ENCODE measurements at regions not wholly inside any gene's neighbourhood (a gene's known extent, or its start where the extent isn't known, plus 50 kb on each side); places are given as distances from the start of the nearest gene placed in this dataset.
"Not testable (repeated sequence)": the region's sequence is repeated elsewhere in the genome, so short reads cannot be mapped to it uniquely, and the experiment has no call there.

DNA sequence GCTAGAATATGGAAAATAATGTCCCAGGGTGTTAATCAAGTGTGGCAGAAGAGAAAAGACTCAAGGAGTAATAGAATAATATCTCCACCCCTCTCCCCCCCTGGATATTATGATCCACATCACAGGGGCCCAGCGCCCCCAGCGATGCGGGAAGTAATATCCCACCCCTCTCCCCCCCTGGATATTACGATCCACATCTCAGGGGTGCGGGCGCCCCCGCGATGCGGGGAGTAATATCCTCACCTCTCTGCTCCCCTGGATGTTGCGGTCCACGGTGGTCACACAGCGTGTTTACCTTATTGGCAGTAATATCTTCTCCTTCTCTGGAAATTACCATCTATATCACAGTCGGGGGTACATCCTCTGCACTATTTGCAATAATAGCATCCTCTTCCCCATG lies 97.1 kb upstream of the OSBPL11 start:
- WGBS (ENCODE audit: extremely low coverage, insufficient coverage, low lambda C conversion rate) = no CpG with 5 or more reads among the region's 13 CpGs
- H2BK15ac ChIP-seq (replicated peaks; ENCODE audit: low read depth) = no peak overlapping the region

DNA sequence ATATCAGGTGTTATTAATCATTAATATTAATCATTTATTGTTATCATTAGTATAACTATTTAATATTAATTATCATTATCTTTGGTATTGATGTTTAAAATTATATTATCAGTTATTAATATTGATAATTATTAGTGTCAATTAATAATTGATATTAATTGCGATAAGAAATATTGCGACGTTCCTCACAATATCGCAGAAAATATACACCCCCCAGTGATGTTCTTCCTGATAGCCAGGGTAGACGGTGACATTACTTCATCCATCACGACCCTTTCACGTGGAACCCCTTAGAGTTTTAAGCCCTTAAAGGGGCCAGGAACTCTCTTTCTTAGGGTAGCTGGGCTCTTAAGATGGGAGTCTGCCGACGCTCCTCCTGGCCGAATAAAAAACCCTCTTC lies 98.6 kb upstream of the OSBPL11 start:
- no peak overlapping the region for H2BK120ac ChIP-seq (ENCODE audit: low read depth, low read length)
- H3K4me3 ChIP-seq (ENCODE audit: low read length) = no peak overlapping the region
- no peaks in the 10 kb centered on the region for H3K27me3 ChIP-seq (ENCODE audit: insufficient read depth, low read length, poor library complexity)
- H3K23ac ChIP-seq (ENCODE audit: low read length) = no peak overlapping the region
- no peak overlapping the region for H4K5ac ChIP-seq (ENCODE audit: low read length)
- DNase-seq = no peak
- H3K79me2 ChIP-seq (ENCODE audit: control insufficient read depth, insufficient read depth, low read length) = no peaks in the 10 kb centered on the region
- no peaks in the 10 kb centered on the region for H3K36me3 ChIP-seq (ENCODE audit: control insufficient read depth, insufficient read depth, low read length)
- no peak overlapping the region for H3K56ac ChIP-seq (ENCODE audit: low read length)
- H3K9ac ChIP-seq (ENCODE audit: low read length) = no peak overlapping the region
- no peak overlapping the region for H3K27ac ChIP-seq (ENCODE audit: low read depth, low read length)
- H2BK5ac ChIP-seq (ENCODE audit: low read length) = no peak overlapping the region
- H3K4me1 ChIP-seq (ENCODE audit: control insufficient read depth, low read depth, low read length) = no peaks in the 10 kb centered on the region
- 93% methylated on average over 3 of the region's 10 CpGs for WGBS (ENCODE audit: extremely low coverage, insufficient coverage, low lambda C conversion rate)
- no peak overlapping the region for H3K18ac ChIP-seq (ENCODE audit: low read length)
- no peak overlapping the region for H3K4me2 ChIP-seq (ENCODE audit: low read length)
- H3K79me1 ChIP-seq (ENCODE audit: low read length) = no peaks in the 10 kb centered on the region
- H3K4ac ChIP-seq (ENCODE audit: low read depth, low read length) = no peak overlapping the region
- H2BK15ac ChIP-seq (replicated peaks; ENCODE audit: low read depth) = no peak overlapping the region
- no peak overlapping the region for H2AK5ac ChIP-seq (ENCODE audit: low read length)
- no peak overlapping the region for H4K8ac ChIP-seq (ENCODE audit: low read depth, low read length)

More for the DNA sequence above, 97.1 kb upstream of the OSBPL11 start:
- Histone ChIP-seq H3K36me3 (ENCODE audit: control insufficient read depth, insufficient read depth, low read length) (no peaks in the 10 kb centered on the region), H3K27ac (ENCODE audit: low read depth, low read length) (no peak overlapping the region), H3K4me3 (ENCODE audit: low read length) (no peak overlapping the region), H3K4me1 (ENCODE audit: control insufficient read depth, low read depth, low read length) (no peaks in the 10 kb centered on the region), H3K9ac (ENCODE audit: low read length) (no peak overlapping the region), H3K23ac (ENCODE audit: low read length) (no peak overlapping the region), H2AK5ac (ENCODE audit: low read length) (no peak overlapping the region), H3K56ac (ENCODE audit: low read length) (no peak overlapping the region), H3K79me1 (ENCODE audit: low read length) (no peaks in the 10 kb centered on the region), H3K79me2 (ENCODE audit: control insufficient read depth, insufficient read depth, low read length) (no peaks in the 10 kb centered on the region), H2BK5ac (ENCODE audit: low read length) (no peak overlapping the region), H2BK120ac (ENCODE audit: low read depth, low read length) (no peak overlapping the region), H3K18ac (ENCODE audit: low read length) (no peak overlapping the region), H3K4ac (ENCODE audit: low read depth, low read length) (no peak overlapping the region), H3K4me2 (ENCODE audit: low read length) (no peak overlapping the region), H4K8ac (ENCODE audit: low read depth, low read length) (no peak overlapping the region), H4K5ac (ENCODE audit: low read length) (no peak overlapping the region), H3K27me3 (ENCODE audit: insufficient read depth, low read length, poor library complexity) (no peaks in the 10 kb centered on the region)
- DNase-seq = no peak

DNA sequence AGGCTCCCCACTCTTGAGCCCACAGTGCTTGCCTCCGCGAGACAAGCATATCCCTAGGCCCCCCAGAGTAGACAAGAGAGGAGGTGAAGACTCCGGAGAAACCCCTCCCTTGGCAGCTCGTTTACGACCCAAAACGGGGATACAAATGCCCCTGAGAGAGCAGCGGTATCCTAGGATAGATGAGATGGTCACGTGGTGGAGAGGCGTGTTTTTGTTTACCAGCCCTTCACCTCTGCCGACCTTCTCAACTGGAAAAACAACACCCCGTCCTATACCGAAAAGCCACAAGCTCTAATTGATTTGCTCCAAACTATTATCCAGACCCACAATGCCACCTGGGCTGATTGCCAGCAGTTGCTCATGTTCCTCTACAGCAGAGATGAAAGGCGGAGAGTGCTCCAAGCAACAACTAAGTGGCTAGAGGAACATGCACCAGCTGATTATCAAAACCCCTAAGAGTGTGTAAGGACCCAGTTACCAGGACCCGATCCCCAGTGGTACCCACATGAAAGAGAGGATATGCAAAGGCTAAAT lies 99.5 kb upstream of the OSBPL11 start:
- H3K27me3 ChIP-seq (ENCODE audit: insufficient read depth, low read length, poor library complexity) = no peaks in the 10 kb centered on the region
- WGBS (ENCODE audit: extremely low coverage, insufficient coverage, low lambda C conversion rate) = no CpG with 5 or more reads among the region's 14 CpGs

DNA sequence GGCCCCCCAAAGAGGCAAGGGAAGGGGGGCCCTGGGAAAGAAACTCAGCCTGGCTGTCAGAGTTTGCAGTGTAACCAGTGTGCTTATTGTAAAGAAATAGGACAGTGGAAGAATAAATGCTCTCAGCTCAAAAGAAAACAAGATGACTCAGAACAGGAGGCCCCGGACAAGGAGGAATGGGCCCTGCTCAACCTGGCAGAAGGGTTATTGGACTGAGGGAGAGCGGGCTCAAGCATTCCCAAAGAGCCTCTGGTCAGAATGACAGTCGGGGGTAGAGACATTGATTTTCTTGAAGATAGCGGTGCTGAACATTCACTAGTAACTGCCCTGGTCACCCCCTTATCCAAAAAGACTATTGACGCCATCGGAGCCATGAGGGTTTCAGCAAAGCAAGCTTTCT lies 100.4 kb upstream of the OSBPL11 start:
- no peaks in the 10 kb centered on the region for H3K27me3 ChIP-seq (ENCODE audit: insufficient read depth, low read length, poor library complexity)
- H3K4me1 ChIP-seq (ENCODE audit: control insufficient read depth, low read depth, low read length) = no peaks in the 10 kb centered on the region
- H3K9ac ChIP-seq (ENCODE audit: low read length) = no peak overlapping the region
- H3K23ac ChIP-seq (ENCODE audit: low read length) = no peak overlapping the region
- H3K4me2 ChIP-seq (ENCODE audit: low read length) = no peak overlapping the region
- H3K56ac ChIP-seq (ENCODE audit: low read length) = no peak overlapping the region
- H2BK15ac ChIP-seq (replicated peaks; ENCODE audit: low read depth) = no peak overlapping the region
- no peak overlapping the region for H3K4me3 ChIP-seq (ENCODE audit: low read length)
- DNase-seq = no peak
- no peak overlapping the region for H2AK5ac ChIP-seq (ENCODE audit: low read length)
- no peaks in the 10 kb centered on the region for H3K79me1 ChIP-seq (ENCODE audit: low read length)
- H2BK5ac ChIP-seq (ENCODE audit: low read length) = no peak overlapping the region
- H3K27ac ChIP-seq (ENCODE audit: low read depth, low read length) = no peak overlapping the region
- no peak overlapping the region for H4K5ac ChIP-seq (ENCODE audit: low read length)
- H2BK120ac ChIP-seq (ENCODE audit: low read depth, low read length) = no peak overlapping the region
- H3K4ac ChIP-seq (ENCODE audit: low read depth, low read length) = no peak overlapping the region
- no peak overlapping the region for H4K8ac ChIP-seq (ENCODE audit: low read depth, low read length)
- no CpG with 5 or more reads among the region's 6 CpGs for WGBS (ENCODE audit: extremely low coverage, insufficient coverage, low lambda C conversion rate)
- H3K36me3 ChIP-seq (ENCODE audit: control insufficient read depth, insufficient read depth, low read length) = no peaks in the 10 kb centered on the region
- no peak overlapping the region for H3K18ac ChIP-seq (ENCODE audit: low read length)
- H3K79me2 ChIP-seq (ENCODE audit: control insufficient read depth, insufficient read depth, low read length) = no peaks in the 10 kb centered on the region

More for the DNA sequence above, 99.5 kb upstream of the OSBPL11 start:
- H3K4me3 ChIP-seq (ENCODE audit: low read length) = no peak overlapping the region
- H3K23ac ChIP-seq (ENCODE audit: low read length) = no peak overlapping the region
- no peak overlapping the region for H3K18ac ChIP-seq (ENCODE audit: low read length)
- no peaks in the 10 kb centered on the region for H3K79me1 ChIP-seq (ENCODE audit: low read length)
- H3K4me2 ChIP-seq (ENCODE audit: low read length) = no peak overlapping the region
- no peak overlapping the region for H2AK5ac ChIP-seq (ENCODE audit: low read length)
- no peak for DNase-seq
- H2BK120ac ChIP-seq (ENCODE audit: low read depth, low read length) = no peak overlapping the region
- H3K79me2 ChIP-seq (ENCODE audit: control insufficient read depth, insufficient read depth, low read length) = no peaks in the 10 kb centered on the region
- no peak overlapping the region for H4K8ac ChIP-seq (ENCODE audit: low read depth, low read length)
- H3K4ac ChIP-seq (ENCODE audit: low read depth, low read length) = no peak overlapping the region
- no peak overlapping the region for H3K56ac ChIP-seq (ENCODE audit: low read length)
- H3K9ac ChIP-seq (ENCODE audit: low read length) = no peak overlapping the region
- H4K5ac ChIP-seq (ENCODE audit: low read length) = no peak overlapping the region
- no peak overlapping the region for H3K27ac ChIP-seq (ENCODE audit: low read depth, low read length)
- H3K4me1 ChIP-seq (ENCODE audit: control insufficient read depth, low read depth, low read length) = no peaks in the 10 kb centered on the region
- no peaks in the 10 kb centered on the region for H3K36me3 ChIP-seq (ENCODE audit: control insufficient read depth, insufficient read depth, low read length)
- no peak overlapping the region for H2BK15ac ChIP-seq (replicated peaks; ENCODE audit: low read depth)
- no peak overlapping the region for H2BK5ac ChIP-seq (ENCODE audit: low read length)

DNA sequence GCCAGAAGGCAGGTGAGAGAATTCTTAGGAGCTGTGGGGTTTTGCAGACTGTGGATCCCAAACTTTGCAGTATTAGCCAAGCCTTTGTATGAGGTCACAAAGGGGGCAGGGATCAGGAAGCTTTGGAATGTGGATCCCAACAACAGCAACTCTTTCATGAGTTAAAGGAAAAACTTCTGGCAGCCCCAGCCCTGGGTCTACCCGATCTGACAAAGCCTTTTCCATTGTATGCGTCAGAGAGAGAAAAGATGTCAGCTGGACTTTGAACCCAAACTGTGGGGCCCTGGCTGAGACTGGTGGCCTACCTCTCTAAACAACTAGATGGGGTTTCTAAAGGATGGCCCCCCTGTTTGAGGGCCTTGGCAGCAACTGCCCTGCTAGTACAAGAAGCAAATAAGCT lies 101.8 kb upstream of the OSBPL11 start:
- not testable (repeated sequence) for H3K56ac ChIP-seq (ENCODE audit: low read length)

DNA sequence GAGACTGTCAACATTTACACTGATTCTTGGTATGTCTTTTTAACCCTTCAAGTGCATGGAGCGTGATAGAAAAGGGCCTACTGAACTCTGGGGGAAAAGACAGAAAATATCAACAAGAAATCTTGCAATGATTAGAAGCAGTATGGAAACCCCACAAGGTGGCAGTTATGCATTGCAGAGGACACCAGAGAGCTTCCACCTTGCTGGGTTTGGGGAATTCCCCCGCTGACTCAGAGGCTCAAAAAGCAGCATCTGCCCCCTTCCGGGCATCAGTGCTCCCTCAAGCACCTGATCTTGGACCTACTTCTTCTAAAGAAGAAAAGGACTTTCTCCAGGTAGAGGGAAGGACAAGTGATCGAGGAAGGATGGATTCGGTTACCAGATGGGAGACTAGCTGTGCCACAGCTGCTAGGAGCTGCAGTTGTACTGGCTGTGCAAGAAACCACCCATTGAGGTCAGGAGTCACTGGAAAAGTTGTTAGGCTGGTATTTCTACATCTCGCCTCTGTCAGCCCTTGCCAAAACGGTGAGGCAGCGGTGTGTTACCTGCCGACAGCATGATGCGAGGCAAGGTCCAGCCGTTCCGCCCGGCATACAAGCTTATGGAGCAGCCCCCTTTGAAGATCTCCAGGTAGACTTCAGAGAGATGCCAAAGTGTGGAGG lies 102.8 kb upstream of the OSBPL11 start:
- H4K5ac ChIP-seq (ENCODE audit: low read length); H3K4me3 ChIP-seq (ENCODE audit: low read length); H3K4me1 ChIP-seq (ENCODE audit: control insufficient read depth, low read depth, low read length); H3K79me2 ChIP-seq (ENCODE audit: control insufficient read depth, insufficient read depth, low read length); H2BK120ac ChIP-seq (ENCODE audit: low read depth, low read length); H3K27ac ChIP-seq (ENCODE audit: low read depth, low read length); H3K79me1 ChIP-seq (ENCODE audit: low read length); H3K4ac ChIP-seq (ENCODE audit: low read depth, low read length); H2BK15ac ChIP-seq (replicated peaks; ENCODE audit: low read depth); H4K8ac ChIP-seq (ENCODE audit: low read depth, low read length); H3K9ac ChIP-seq (ENCODE audit: low read length); H3K4me2 ChIP-seq (ENCODE audit: low read length); H3K23ac ChIP-seq (ENCODE audit: low read length); DNase-seq; H2BK5ac ChIP-seq (ENCODE audit: low read length); H3K36me3 ChIP-seq (ENCODE audit: control insufficient read depth, insufficient read depth, low read length); H3K27me3 ChIP-seq (ENCODE audit: insufficient read depth, low read length, poor library complexity); H2AK5ac ChIP-seq (ENCODE audit: low read length); H3K56ac ChIP-seq (ENCODE audit: low read length); H3K18ac ChIP-seq (ENCODE audit: low read length): not testable (repeated sequence)
- WGBS (ENCODE audit: extremely low coverage, insufficient coverage, low lambda C conversion rate) = no CpG with 5 or more reads among the region's 13 CpGs

More for the DNA sequence above, 101.8 kb upstream of the OSBPL11 start:
- H3K79me2 ChIP-seq (ENCODE audit: control insufficient read depth, insufficient read depth, low read length); H3K27me3 ChIP-seq (ENCODE audit: insufficient read depth, low read length, poor library complexity); H3K79me1 ChIP-seq (ENCODE audit: low read length); H3K36me3 ChIP-seq (ENCODE audit: control insufficient read depth, insufficient read depth, low read length); H3K9ac ChIP-seq (ENCODE audit: low read length); H2BK15ac ChIP-seq (replicated peaks; ENCODE audit: low read depth); H3K4me2 ChIP-seq (ENCODE audit: low read length); H2BK5ac ChIP-seq (ENCODE audit: low read length); DNase-seq; H3K4me1 ChIP-seq (ENCODE audit: control insufficient read depth, low read depth, low read length); H3K18ac ChIP-seq (ENCODE audit: low read length); H4K5ac ChIP-seq (ENCODE audit: low read length); H2BK120ac ChIP-seq (ENCODE audit: low read depth, low read length); H3K4ac ChIP-seq (ENCODE audit: low read depth, low read length); H2AK5ac ChIP-seq (ENCODE audit: low read length); H3K27ac ChIP-seq (ENCODE audit: low read depth, low read length); H4K8ac ChIP-seq (ENCODE audit: low read depth, low read length); H3K23ac ChIP-seq (ENCODE audit: low read length); H3K4me3 ChIP-seq (ENCODE audit: low read length): not testable (repeated sequence)
- no CpG with 5 or more reads among the region's 2 CpGs for WGBS (ENCODE audit: extremely low coverage, insufficient coverage, low lambda C conversion rate)

All from mesendoderm (in vitro differentiated cells).